ENCODE measurements at regions not wholly inside any gene's neighbourhood (a gene's known extent, or its start where the extent isn't known, plus 50 kb on each side); places are given as distances from the start of the nearest gene placed in this dataset.

DNA sequence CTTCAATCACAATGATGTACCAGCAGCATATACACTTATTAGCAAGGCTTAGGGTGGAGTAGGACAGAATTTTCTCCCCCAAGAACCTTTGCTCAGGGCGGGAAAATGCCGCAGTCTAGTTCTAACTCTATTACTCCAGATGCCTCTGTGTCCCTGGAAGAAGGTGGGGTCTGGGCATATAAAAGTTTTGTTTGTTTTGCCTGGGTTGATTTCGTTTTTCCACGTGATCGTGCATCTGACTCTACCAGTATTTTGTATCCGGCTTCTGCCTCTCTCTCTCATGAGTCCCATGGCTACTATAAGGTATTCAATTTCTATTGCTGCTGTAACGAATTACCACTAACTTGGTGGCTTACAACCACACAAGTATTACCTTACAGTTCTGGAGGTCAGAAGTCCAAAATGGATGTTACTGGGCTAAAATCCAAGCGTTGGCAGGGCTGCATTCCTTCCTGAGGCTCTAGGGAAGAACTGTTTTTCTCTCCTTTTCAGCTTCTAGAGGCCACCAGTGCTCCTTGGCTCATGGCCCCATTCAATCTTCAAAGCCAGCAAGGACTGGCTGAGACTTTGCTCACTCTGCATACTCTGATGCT lies 181.2 kb upstream of the PRSS58 start:
- no peak for TF ChIP-seq EP300 (IDR thresholded peaks at IDR 0.05)
- TF ChIP-seq, protein P1, sequence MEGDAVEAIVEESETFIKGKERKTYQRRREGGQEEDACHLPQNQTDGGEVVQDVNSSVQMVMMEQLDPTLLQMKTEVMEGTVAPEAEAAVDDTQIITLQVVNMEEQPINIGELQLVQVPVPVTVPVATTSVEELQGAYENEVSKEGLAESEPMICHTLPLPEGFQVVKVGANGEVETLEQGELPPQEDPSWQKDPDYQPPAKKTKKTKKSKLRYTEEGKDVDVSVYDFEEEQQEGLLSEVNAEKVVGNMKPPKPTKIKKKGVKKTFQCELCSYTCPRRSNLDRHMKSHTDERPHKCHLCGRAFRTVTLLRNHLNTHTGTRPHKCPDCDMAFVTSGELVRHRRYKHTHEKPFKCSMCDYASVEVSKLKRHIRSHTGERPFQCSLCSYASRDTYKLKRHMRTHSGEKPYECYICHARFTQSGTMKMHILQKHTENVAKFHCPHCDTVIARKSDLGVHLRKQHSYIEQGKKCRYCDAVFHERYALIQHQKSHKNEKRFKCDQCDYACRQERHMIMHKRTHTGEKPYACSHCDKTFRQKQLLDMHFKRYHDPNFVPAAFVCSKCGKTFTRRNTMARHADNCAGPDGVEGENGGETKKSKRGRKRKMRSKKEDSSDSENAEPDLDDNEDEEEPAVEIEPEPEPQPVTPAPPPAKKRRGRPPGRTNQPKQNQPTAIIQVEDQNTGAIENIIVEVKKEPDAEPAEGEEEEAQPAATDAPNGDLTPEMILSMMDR (IDR thresholded peaks at IDR 0.05): no peak

Data from tibial nerve (tissue), 4 donors.